Activated naive CD4-positive, alpha-beta T cell treated with anti-CD3 and anti-CD28 coated beads, Interleukin-2, amount 50 U/mL, for 24 hours (primary cell): ENCODE measurements at regions not wholly inside any gene's neighbourhood (a gene's known extent, or its start where the extent isn't known, plus 50 kb on each side); places are given as distances from the start of the nearest gene placed in this dataset.

ENCODE experiments used
- H3K27ac Mint-ChIP-seq: one replicate; pipeline ENCODE4 v1.8.0; 2021; ENCODE audit warnings: mild to moderate bottlenecking, mixed read lengths
- H3K27me3 Mint-ChIP-seq: one replicate; pipeline ENCODE4 v1.8.0; 2021; ENCODE audit warnings: mixed read lengths
- H3K36me3 Mint-ChIP-seq: one replicate; pipeline ENCODE4 v1.8.0; 2021; ENCODE audit warnings: mixed read lengths
- H3K4me1 Mint-ChIP-seq: one replicate; pipeline ENCODE4 v1.8.0; 2021; ENCODE audit warnings: mixed read lengths
- H3K4me3 Mint-ChIP-seq: one replicate; pipeline ENCODE4 v1.8.0; 2021; ENCODE audit warnings: mild to moderate bottlenecking, mixed read lengths
- H3K9me3 Mint-ChIP-seq: one replicate; pipeline ENCODE4 v1.8.0; 2021; ENCODE audit warnings: mixed read lengths

GRCh38 chr2:14554849-14555545, 77.5 kb upstream of the LRATD1 start:
- no peaks in the 10 kb centered on the region for H3K36me3 Mint-ChIP-seq
- H3K4me1 Mint-ChIP-seq: no peaks in the 10 kb centered on the region
- no peak overlapping the region for H3K4me3 Mint-ChIP-seq
- no peak overlapping the region for H3K27ac Mint-ChIP-seq
- peaks cover 5% of the 10 kb centered on the region for H3K9me3 Mint-ChIP-seq
- no peaks in the 10 kb centered on the region for H3K27me3 Mint-ChIP-seq

- H3K36me3 Mint-ChIP-seq: no peaks in the 10 kb centered on the region
- H3K4me3 Mint-ChIP-seq: no peak overlapping the region
- no peaks in the 10 kb centered on the region for H3K27me3 Mint-ChIP-seq
- H3K4me1 Mint-ChIP-seq: no peaks in the 10 kb centered on the region
- no peak overlapping the region for H3K27ac Mint-ChIP-seq
- peaks cover 5% of the 10 kb centered on the region for H3K9me3 Mint-ChIP-seq
Observed at GRCh38 chr2:14557111-14557510, 75.4 kb upstream of the LRATD1 start.

GRCh38 chr2:14557916-14558315, 74.6 kb upstream of the LRATD1 start:
- Mint-ChIP-seq H3K4me1 (no peaks in the 10 kb centered on the region), H3K27ac (no peak overlapping the region), H3K9me3 (peaks cover 5% of the 10 kb centered on the region), H3K36me3 (no peaks in the 10 kb centered on the region), H3K27me3 (no peaks in the 10 kb centered on the region), H3K4me3 (no peak overlapping the region)

GRCh38 chr2:14558335-14558919, 74.1 kb upstream of the LRATD1 start:
- Mint-ChIP-seq H3K9me3 (peaks cover 5% of the 10 kb centered on the region), H3K27ac (no peak overlapping the region), H3K27me3 (no peaks in the 10 kb centered on the region), H3K4me3 (no peak overlapping the region), H3K4me1 (no peaks in the 10 kb centered on the region), H3K36me3 (no peaks in the 10 kb centered on the region)

- no peaks in the 10 kb centered on the region for H3K36me3 Mint-ChIP-seq
- H3K4me3 Mint-ChIP-seq: no peak overlapping the region
- H3K27me3 Mint-ChIP-seq: no peaks in the 10 kb centered on the region
- H3K4me1 Mint-ChIP-seq: no peaks in the 10 kb centered on the region
- no peak overlapping the region for H3K27ac Mint-ChIP-seq
- H3K9me3 Mint-ChIP-seq: peaks cover 5% of the 10 kb centered on the region
Observed at GRCh38 chr2:14560716-14561115, 71.8 kb upstream of the LRATD1 start.

GRCh38 chr2:14563324-14563723, 69.2 kb upstream of the LRATD1 start:
- peaks cover 5% of the 10 kb centered on the region for H3K9me3 Mint-ChIP-seq
- no peak overlapping the region for H3K27ac Mint-ChIP-seq
- H3K4me3 Mint-ChIP-seq: no peak overlapping the region
- no peaks in the 10 kb centered on the region for H3K36me3 Mint-ChIP-seq
- H3K27me3 Mint-ChIP-seq: no peaks in the 10 kb centered on the region
- H3K4me1 Mint-ChIP-seq: no peaks in the 10 kb centered on the region

- Mint-ChIP-seq H3K4me3 (no peak overlapping the region), H3K27me3 (no peaks in the 10 kb centered on the region), H3K9me3 (peaks cover 5% of the 10 kb centered on the region), H3K36me3 (no peaks in the 10 kb centered on the region), H3K27ac (no peak overlapping the region), H3K4me1 (no peaks in the 10 kb centered on the region)
Observed at GRCh38 chr2:14565666-14566065, 66.9 kb upstream of the LRATD1 start.

- Mint-ChIP-seq H3K27ac (no peak overlapping the region), H3K4me3 (no peak overlapping the region), H3K9me3 (peaks cover 5% of the 10 kb centered on the region), H3K27me3 (no peaks in the 10 kb centered on the region), H3K4me1 (no peaks in the 10 kb centered on the region), H3K36me3 (no peaks in the 10 kb centered on the region)
Observed at GRCh38 chr2:14567561-14567960, 65.0 kb upstream of the LRATD1 start.

GRCh38 chr2:14569294-14569693, 63.2 kb upstream of the LRATD1 start:
- Mint-ChIP-seq H3K9me3 (peaks cover 5% of the 10 kb centered on the region), H3K4me3 (no peak overlapping the region), H3K4me1 (no peaks in the 10 kb centered on the region), H3K36me3 (no peaks in the 10 kb centered on the region), H3K27me3 (no peaks in the 10 kb centered on the region), H3K27ac (no peak overlapping the region)

GRCh38 chr2:14572633-14573032, 59.9 kb upstream of the LRATD1 start:
- Mint-ChIP-seq H3K9me3 (peaks cover 5% of the 10 kb centered on the region), H3K36me3 (no peaks in the 10 kb centered on the region), H3K4me1 (no peaks in the 10 kb centered on the region), H3K27ac (no peak overlapping the region), H3K4me3 (no peak overlapping the region), H3K27me3 (no peaks in the 10 kb centered on the region)

- H3K27ac Mint-ChIP-seq: no peak overlapping the region
- no peak overlapping the region for H3K4me3 Mint-ChIP-seq
- no peaks in the 10 kb centered on the region for H3K36me3 Mint-ChIP-seq
- peaks cover 2% of the 10 kb centered on the region for H3K27me3 Mint-ChIP-seq
- no peaks in the 10 kb centered on the region for H3K9me3 Mint-ChIP-seq
- H3K4me1 Mint-ChIP-seq: no peaks in the 10 kb centered on the region
Observed at GRCh38 chr2:14577843-14578242, 54.7 kb upstream of the LRATD1 start.
